Smooth muscle cell (in vitro differentiated cells): ENCODE measurements at regions not wholly inside any gene's neighbourhood (a gene's known extent, or its start where the extent isn't known, plus 50 kb on each side); places are given as distances from the start of the nearest gene placed in this dataset.

Experiments
- DNase-seq: peaks from one replicate; lab custom pipeline; 2025; ENCODE audit not compliant: unreplicated experiment; lab: John Stamatoyannopoulos, UW
- H2AFZ ChIP-seq: fragments of 200-600 bp; sonication (generic); 2 replicates; pipeline ENCODE4 v1.6.0; 2016; ENCODE audit warnings: antibody characterized with exemption, low read depth, mild to moderate bottlenecking
- H3F3A ChIP-seq: fragments of 200-600 bp; sonication (generic); 2 replicates; pipeline ENCODE4 v1.6.0; 2017; ENCODE audit warnings: antibody characterized with exemption, low read depth
- H3K27ac ChIP-seq: fragments of 200-600 bp; sonication (generic); 2 replicates; pipeline ENCODE4 v1.5.1; 2016; ENCODE audit warnings: low read depth, mild to moderate bottlenecking
- H3K27me3 ChIP-seq: fragments of 200-600 bp; sonication (generic); 2 replicates; pipeline ENCODE4 v1.6.1; 2016; ENCODE audit warnings: low read depth, mild to moderate bottlenecking
- H3K36me3 ChIP-seq: fragments of 200-600 bp; sonication (generic); 2 replicates; pipeline ENCODE4 v1.5.1; 2016; ENCODE audit warnings: low read depth
- H3K4me1 ChIP-seq: fragments of 200-600 bp; sonication (generic); 2 replicates; pipeline ENCODE4 v1.5.1; 2016; ENCODE audit warnings: low read depth
- H3K4me2 ChIP-seq: fragments of 200-600 bp; sonication (generic); 2 replicates; pipeline ENCODE4 v1.6.0; 2016; ENCODE audit warnings: mild to moderate bottlenecking
- H3K4me3 ChIP-seq: fragments of 200-600 bp; sonication (generic); 2 replicates; pipeline ENCODE4 v1.5.1; 2016; ENCODE audit warnings: mild to moderate bottlenecking
- H3K79me2 ChIP-seq: fragments of 200-600 bp; sonication (generic); 2 replicates; pipeline ENCODE4 v1.6.0; 2016; ENCODE audit warnings: low read depth, mild to moderate bottlenecking
- H3K9ac ChIP-seq: fragments of 200-600 bp; sonication (generic); 2 replicates; pipeline ENCODE4 v1.6.0; 2016; ENCODE audit warnings: low read depth
- H3K9me3 ChIP-seq: fragments of 200-600 bp; sonication (generic); replicated peaks from 2 replicates; pipeline ENCODE4 v1.5.1; 2016; ENCODE audit warnings: low read depth
- H4K20me1 ChIP-seq: fragments of 200-600 bp; sonication (generic); 2 replicates; pipeline ENCODE4 v1.6.0; 2016; ENCODE audit warnings: low read depth
- WGBS: methylation state at CpG from one replicate; pipeline ENCODE4 v1.1.7; 2016; ENCODE audit warnings: low lambda C conversion rate; 5-methylcytosine and 5-hydroxymethylcytosine counted together
- TF ChIP-seq, protein P1 (sequence below): fragments of 200-600 bp; sonication (generic); IDR thresholded peaks from 2 replicates; pipeline ENCODE4 v1.5.1; 2017; ENCODE audit warnings: borderline replicate concordance, mild to moderate bottlenecking, antibody characterized with exemption; ENCODE audit not compliant: insufficient read depth, poor library complexity, severe bottlenecking

- no peaks in the 10 kb centered on the region for H3K79me2 ChIP-seq
- H2AFZ ChIP-seq, result no peak overlapping the region
- no peaks in the 10 kb centered on the region for H3K27me3 ChIP-seq
- no peak overlapping the region for H3K9ac ChIP-seq
- no peaks in the 10 kb centered on the region for H4K20me1 ChIP-seq
- H3K4me2 ChIP-seq, result no peak overlapping the region
- no peak overlapping the region for H3K4me3 ChIP-seq
- H3K36me3 ChIP-seq, result no peaks in the 10 kb centered on the region
- WGBS, result 93% methylated on average over 6 of the region's 6 CpGs
- H3K27ac ChIP-seq, result no peak overlapping the region
- no peaks in the 10 kb centered on the region for H3K9me3 ChIP-seq
- TF ChIP-seq, protein P1, sequence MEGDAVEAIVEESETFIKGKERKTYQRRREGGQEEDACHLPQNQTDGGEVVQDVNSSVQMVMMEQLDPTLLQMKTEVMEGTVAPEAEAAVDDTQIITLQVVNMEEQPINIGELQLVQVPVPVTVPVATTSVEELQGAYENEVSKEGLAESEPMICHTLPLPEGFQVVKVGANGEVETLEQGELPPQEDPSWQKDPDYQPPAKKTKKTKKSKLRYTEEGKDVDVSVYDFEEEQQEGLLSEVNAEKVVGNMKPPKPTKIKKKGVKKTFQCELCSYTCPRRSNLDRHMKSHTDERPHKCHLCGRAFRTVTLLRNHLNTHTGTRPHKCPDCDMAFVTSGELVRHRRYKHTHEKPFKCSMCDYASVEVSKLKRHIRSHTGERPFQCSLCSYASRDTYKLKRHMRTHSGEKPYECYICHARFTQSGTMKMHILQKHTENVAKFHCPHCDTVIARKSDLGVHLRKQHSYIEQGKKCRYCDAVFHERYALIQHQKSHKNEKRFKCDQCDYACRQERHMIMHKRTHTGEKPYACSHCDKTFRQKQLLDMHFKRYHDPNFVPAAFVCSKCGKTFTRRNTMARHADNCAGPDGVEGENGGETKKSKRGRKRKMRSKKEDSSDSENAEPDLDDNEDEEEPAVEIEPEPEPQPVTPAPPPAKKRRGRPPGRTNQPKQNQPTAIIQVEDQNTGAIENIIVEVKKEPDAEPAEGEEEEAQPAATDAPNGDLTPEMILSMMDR, result no peak
- no peaks in the 10 kb centered on the region for H3F3A ChIP-seq
- no peaks in the 10 kb centered on the region for H3K4me1 ChIP-seq
- no peak for DNase-seq
Measured at GRCh38 chr4:82125787-82126297, 247.9 kb downstream of the HNRNPD start.

DNA sequence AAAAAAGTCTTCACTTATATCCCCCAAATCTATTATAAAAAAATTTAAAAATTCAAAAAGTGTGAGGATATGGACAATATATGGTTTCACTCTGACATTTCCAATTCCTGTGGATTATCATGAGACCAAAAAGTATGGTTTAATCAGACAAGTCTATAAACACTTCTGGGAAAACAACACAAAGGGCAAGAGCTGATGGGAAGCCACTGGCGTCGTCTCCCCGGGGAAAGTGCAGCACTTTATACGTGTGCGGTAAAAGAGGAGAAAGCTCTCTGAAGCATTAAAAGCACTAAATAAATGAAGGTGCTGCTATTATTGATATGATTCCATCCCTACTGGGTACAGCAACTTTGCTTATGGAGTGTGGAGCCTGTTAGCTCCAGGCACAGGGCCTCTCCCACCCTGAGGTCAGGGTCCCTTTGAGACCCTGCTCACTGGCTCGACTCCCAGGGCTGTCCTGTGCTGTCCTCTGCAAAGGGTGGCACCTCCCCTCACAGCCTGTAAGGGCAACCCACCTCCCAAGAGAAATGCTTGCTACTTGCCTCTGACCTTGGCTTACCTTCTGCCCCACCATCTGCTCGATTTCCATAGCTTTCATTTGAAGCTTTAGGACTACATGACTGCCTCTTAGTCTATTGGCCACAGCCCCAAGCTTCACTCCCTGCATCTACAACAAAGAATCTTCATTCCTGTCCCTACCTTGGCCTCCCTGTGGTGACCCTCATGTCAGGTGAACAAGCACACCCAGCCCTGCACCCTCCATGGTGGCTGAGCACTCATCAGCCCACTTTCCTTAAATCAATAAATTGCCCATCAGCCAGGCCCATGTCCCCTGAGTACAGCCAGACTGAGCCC lies 248.6 kb downstream of the HNRNPD start:
- Histone ChIP-seq H3K27me3 (no peaks in the 10 kb centered on the region), H3F3A (no peaks in the 10 kb centered on the region), H3K4me2 (no peak overlapping the region), H4K20me1 (no peaks in the 10 kb centered on the region), H3K36me3 (no peaks in the 10 kb centered on the region), H3K4me1 (no peaks in the 10 kb centered on the region), H3K27ac (no peak overlapping the region), H3K9ac (no peak overlapping the region), H3K79me2 (no peaks in the 10 kb centered on the region), H2AFZ (no peak overlapping the region), H3K9me3 (no peaks in the 10 kb centered on the region), H3K4me3 (no peak overlapping the region)
- WGBS, result 87% methylated on average over 7 of the region's 7 CpGs
- TF ChIP-seq, protein P1, result no peak
- DNase-seq, result no peak

DNA sequence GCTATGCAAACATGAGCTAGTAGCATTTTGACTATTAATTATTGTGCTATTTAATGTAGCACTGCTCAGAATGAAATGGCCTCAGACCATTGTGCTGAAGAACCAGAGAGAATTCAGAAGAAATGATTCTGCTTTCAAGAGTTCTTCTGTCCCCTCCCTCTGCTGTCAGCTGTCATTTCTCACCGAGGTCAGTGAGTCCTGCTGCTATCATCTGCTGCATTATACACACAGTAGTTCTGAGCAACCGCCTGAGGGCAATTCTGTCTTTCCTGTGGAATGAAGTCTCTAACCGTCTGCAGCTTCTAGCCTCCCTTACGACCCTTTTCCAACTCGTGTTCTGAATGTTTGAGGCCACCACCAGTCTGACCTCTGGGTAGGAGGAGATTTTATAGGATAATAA lies 249.4 kb downstream of the HNRNPD start:
- Histone ChIP-seq H3K4me3 (no peak overlapping the region), H3K36me3 (no peaks in the 10 kb centered on the region), H2AFZ (no peak overlapping the region), H3K27me3 (no peaks in the 10 kb centered on the region), H3K4me1 (no peaks in the 10 kb centered on the region), H3K4me2 (no peak overlapping the region), H3K9me3 (no peaks in the 10 kb centered on the region), H3K27ac (no peak overlapping the region), H3K9ac (no peak overlapping the region), H3F3A (no peaks in the 10 kb centered on the region), H3K79me2 (no peaks in the 10 kb centered on the region), H4K20me1 (no peaks in the 10 kb centered on the region)
- 36% methylated on average over 5 of the region's 5 CpGs for WGBS
- TF ChIP-seq, protein P1, result no peak
- no peak for DNase-seq
